GM12878 (cell line): ENCODE measurements at regions not wholly inside any gene's neighbourhood (a gene's known extent, or its start where the extent isn't known, plus 50 kb on each side); places are given as distances from the start of the nearest gene placed in this dataset.

Experiments
- ATAC-seq: fragments of 200-7000 bp; cut with Tn5 transposase; 3 replicates; pipeline ENCODE4 v1.9.1; 2020; ENCODE audit warnings: mild to moderate bottlenecking, moderate library complexity
- BruUV-seq: library from RNA; stranded (reverse); fragments of 400-500 nt; replicated peaks from 2 replicates; lab custom pipeline; 2021; lab: Mats Ljungman, UMichigan
- CTCF ChIA-PET: fragments of 300-600 bp; sonication (Branson Sonifier 250); formaldehyde crosslinking; extraction: SDS; loops from one replicate; lab custom pipeline; 2021; ENCODE audit warnings: inconsistent platforms; lab: Yijun Ruan, JAX
- POLR2A ChIA-PET: fragments of 350-600 bp; formaldehyde crosslinking; extraction: SDS; loops from one replicate; lab custom pipeline; 2021; ENCODE audit warnings: inconsistent platforms; lab: Charles Lee
- RAD21 ChIA-PET: fragments of 300-600 bp; sonication (Branson Sonifier 250); formaldehyde crosslinking; loops from one replicate; lab custom pipeline; 2023; ENCODE audit warnings: antibody characterized with exemption; ENCODE audit not compliant: unreplicated experiment; lab: Charles Lee
- SMC1A ChIA-PET: fragments of 300-600 bp; sonication (Branson Sonifier 250); formaldehyde crosslinking; loops from one replicate; lab custom pipeline; 2023; ENCODE audit not compliant: unreplicated experiment, uncharacterized antibody; lab: Charles Lee
- DNase-seq: peaks from one replicate; pipeline ENCODE4 v3.0.0-alpha.2; 2011; ENCODE audit warnings: low read depth, low spot score
- FAIRE-seq: peaks from 3 replicates; lab custom pipeline; 2011; peaks lifted over from hg19 to GRCh38; lab: Jason Lieb, UNC
- H2AFZ ChIP-seq: 2 replicates; pipeline ENCODE4 v1.6.0; 2011; ENCODE audit warnings: low read depth, low read length, control low read depth; ENCODE audit not compliant: control insufficient read depth
- H3K27ac ChIP-seq: 2 replicates; pipeline ENCODE4 v1.5.1; 2011; ENCODE audit warnings: control low read depth; ENCODE audit not compliant: control insufficient read depth, insufficient read depth
- H3K27me3 ChIP-seq, 2 experiments: replicated peaks in 1 of 2; 2 replicates each; pipeline versions ENCODE4 v1.6.0 to v1.6.1; 2011; ENCODE audit warnings: low read length in 1 of 2; ENCODE audit not compliant: control insufficient read depth in 2 of 2, insufficient read depth in 2 of 2
- H3K36me3 ChIP-seq, 2 experiments: 2 replicates each; pipeline ENCODE4 v1.5.1; 2011; ENCODE audit warnings: low read length in 1 of 2; ENCODE audit not compliant: control insufficient read depth in 2 of 2, insufficient read depth in 2 of 2
- H3K4me1 ChIP-seq: 2 replicates; pipeline ENCODE4 v1.6.1; 2011; ENCODE audit warnings: mild to moderate bottlenecking, low read length, moderate library complexity, mixed read lengths; ENCODE audit not compliant: control insufficient read depth, insufficient read depth
- H3K4me2 ChIP-seq: 2 replicates; pipeline ENCODE4 v1.6.0; 2011; ENCODE audit warnings: control low read depth; ENCODE audit not compliant: control insufficient read depth, insufficient read depth
- H3K4me3 ChIP-seq: fragments of 200-600 bp; sonication (generic); 2 replicates; pipeline ENCODE4 v1.5.1; 2016
- H3K79me2 ChIP-seq: 2 replicates; pipeline ENCODE4 v1.6.0; 2011; ENCODE audit warnings: low read length; ENCODE audit not compliant: control insufficient read depth, insufficient read depth
- H3K9ac ChIP-seq: 2 replicates; pipeline ENCODE4 v1.8.0; 2011; ENCODE audit warnings: low read length, control low read depth, mixed read lengths; ENCODE audit not compliant: control insufficient read depth, insufficient read depth
- H3K9me3 ChIP-seq: replicated peaks from 3 replicates; pipeline ENCODE4 v1.5.1; 2011; ENCODE audit warnings: mild to moderate bottlenecking, low read length; ENCODE audit not compliant: control insufficient read depth, insufficient read depth
- H4K20me1 ChIP-seq: 2 replicates; pipeline ENCODE4 v1.6.0; 2011; ENCODE audit not compliant: control insufficient read depth, insufficient read depth
- CHD1 ChIP-seq: IDR thresholded peaks from 2 replicates; pipeline ENCODE4 v1.6.1; 2012; ENCODE audit warnings: low read depth, low read length, improper control_type of control experiment
- ETV6 ChIP-seq, 2 experiments: fragments of 450-650 bp in 1 of 2; IDR thresholded peaks in 1 of 2; conservative IDR thresholded peaks in 1 of 2; 2 replicates each; pipeline ENCODE4 v1.6.1; 2014; ENCODE audit warnings: antibody characterized with exemption in 1 of 2, borderline replicate concordance in 1 of 2, low read depth in 1 of 2, mild to moderate bottlenecking in 1 of 2, moderate library complexity in 1 of 2
- FOXM1 ChIP-seq: IDR thresholded peaks from 2 replicates; pipeline ENCODE4 v1.6.1; 2012; ENCODE audit warnings: low read depth, mild to moderate bottlenecking, inconsistent platforms, low read length, moderate library complexity
- IKZF1 ChIP-seq: fragments of 450-650 bp; conservative IDR thresholded peaks from 2 replicates; pipeline ENCODE4 v1.6.1; 2017; ENCODE audit warnings: antibody characterized with exemption, mild to moderate bottlenecking
- LARP7 ChIP-seq: fragments of 450-650 bp; IDR thresholded peaks from 2 replicates; pipeline ENCODE4 v1.6.1; 2017; ENCODE audit warnings: mild to moderate bottlenecking
- SMARCA5 ChIP-seq: fragments of 450-650 bp; IDR thresholded peaks from 2 replicates; pipeline ENCODE4 v1.6.1; 2017; ENCODE audit warnings: mild to moderate bottlenecking
- WGBS: methylation state at CpG from one replicate; pipeline ENCODE4 v1.1.6; 2016; ENCODE audit warnings: low lambda C conversion rate; ENCODE audit not compliant: insufficient replicate concordance, insufficient coverage; ENCODE audit errors: missing lambda C conversion rate; 5-methylcytosine and 5-hydroxymethylcytosine counted together
- in situ Hi-C: fragments of 300-500 bp; cut with MboI; formaldehyde crosslinking; loops from 9 replicates; pipeline ENCODE4 v1.14.3; 2018; ENCODE audit warnings: mixed read lengths
- intact Hi-C: fragments of 100-400 bp; cut with micrococcal nuclease; formaldehyde crosslinking; loops from one replicate; pipeline ENCODE4 v1.14.2; 2022; ENCODE audit not compliant: unreplicated experiment
- TF ChIP-seq, protein P1 (sequence below): fragments of 450-650 bp; IDR thresholded peaks from 2 replicates; pipeline ENCODE4 v1.6.1; 2016; ENCODE audit warnings: mild to moderate bottlenecking, moderate library complexity, borderline replicate concordance

DNA sequence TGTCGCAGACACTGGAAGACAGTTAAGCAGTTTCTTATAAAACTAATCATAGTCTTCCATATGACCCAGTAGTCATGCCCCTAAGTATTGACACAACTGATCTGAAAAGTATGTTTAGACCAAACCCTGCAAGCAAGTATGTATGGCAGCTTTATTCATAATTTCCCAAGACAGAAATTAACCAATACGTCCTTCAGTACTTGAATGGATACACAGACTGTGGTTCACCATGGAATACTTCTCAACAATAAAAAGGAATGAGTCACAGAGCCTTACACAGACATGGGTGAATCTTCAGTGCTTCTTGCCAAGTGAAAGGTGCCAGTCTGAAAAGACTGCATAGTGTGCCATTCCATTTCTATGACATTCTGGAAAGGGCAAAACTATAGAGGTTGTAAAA lies 50.2 kb upstream of the AKR1E2 start:
- Histone ChIP-seq H4K20me1 (no peaks in the 10 kb centered on the region), H3K9me3 (no peaks in the 10 kb centered on the region), H3K4me3 (no peak overlapping the region), H3K4me2 (no peak overlapping the region), H3K9ac (no peak overlapping the region), H3K27ac (no peak overlapping the region), H3K27me3 (no peaks in the 10 kb centered on the region), H3K4me1 (no peaks in the 10 kb centered on the region), H3K79me2 (no peaks in the 10 kb centered on the region), H2AFZ (no peak overlapping the region), H3K36me3 (no peaks in the 10 kb centered on the region)
- DNase-seq (no peak), ATAC-seq (no peak), FAIRE-seq (no peak)
- ChIA-PET CTCF (no interaction called here), RAD21 (no interaction called here), POLR2A (no interaction called here), SMC1A (no interaction called here)
- BruUV-seq, result no TSS peak
- in situ Hi-C loops, result no loop called here
- TF ChIP-seq CHD1 (no peak), SMARCA5 (no peak), IKZF1 (no peak), FOXM1 (no peak), LARP7 (no peak), ETV6 (conservative IDR thresholded peaks at IDR 0.05 in 1 of 2, IDR thresholded peaks at IDR 0.05 in 1 of 2; ENCODE audit: borderline replicate concordance in 1 of 2, low read depth in 1 of 2) (no peak)
- TF ChIP-seq, protein P1, sequence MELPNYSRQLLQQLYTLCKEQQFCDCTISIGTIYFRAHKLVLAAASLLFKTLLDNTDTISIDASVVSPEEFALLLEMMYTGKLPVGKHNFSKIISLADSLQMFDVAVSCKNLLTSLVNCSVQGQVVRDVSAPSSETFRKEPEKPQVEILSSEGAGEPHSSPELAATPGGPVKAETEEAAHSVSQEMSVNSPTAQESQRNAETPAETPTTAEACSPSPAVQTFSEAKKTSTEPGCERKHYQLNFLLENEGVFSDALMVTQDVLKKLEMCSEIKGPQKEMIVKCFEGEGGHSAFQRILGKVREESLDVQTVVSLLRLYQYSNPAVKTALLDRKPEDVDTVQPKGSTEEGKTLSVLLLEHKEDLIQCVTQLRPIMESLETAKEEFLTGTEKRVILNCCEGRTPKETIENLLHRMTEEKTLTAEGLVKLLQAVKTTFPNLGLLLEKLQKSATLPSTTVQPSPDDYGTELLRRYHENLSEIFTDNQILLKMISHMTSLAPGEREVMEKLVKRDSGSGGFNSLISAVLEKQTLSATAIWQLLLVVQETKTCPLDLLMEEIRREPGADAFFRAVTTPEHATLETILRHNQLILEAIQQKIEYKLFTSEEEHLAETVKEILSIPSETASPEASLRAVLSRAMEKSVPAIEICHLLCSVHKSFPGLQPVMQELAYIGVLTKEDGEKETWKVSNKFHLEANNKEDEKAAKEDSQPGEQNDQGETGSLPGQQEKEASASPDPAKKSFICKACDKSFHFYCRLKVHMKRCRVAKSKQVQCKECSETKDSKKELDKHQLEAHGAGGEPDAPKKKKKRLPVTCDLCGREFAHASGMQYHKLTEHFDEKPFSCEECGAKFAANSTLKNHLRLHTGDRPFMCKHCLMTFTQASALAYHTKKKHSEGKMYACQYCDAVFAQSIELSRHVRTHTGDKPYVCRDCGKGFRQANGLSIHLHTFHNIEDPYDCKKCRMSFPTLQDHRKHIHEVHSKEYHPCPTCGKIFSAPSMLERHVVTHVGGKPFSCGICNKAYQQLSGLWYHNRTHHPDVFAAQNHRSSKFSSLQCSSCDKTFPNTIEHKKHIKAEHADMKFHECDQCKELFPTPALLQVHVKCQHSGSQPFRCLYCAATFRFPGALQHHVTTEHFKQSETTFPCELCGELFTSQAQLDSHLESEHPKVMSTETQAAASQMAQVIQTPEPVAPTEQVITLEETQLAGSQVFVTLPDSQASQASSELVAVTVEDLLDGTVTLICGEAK, result no peak
- intact Hi-C loops, result no loop called here
- WGBS, result 3% methylated on average over 2 of the region's 2 CpGs
